IPS-18a (cell line): ENCODE measurements at regions not wholly inside any gene's neighbourhood (a gene's known extent, or its start where the extent isn't known, plus 50 kb on each side); places are given as distances from the start of the nearest gene placed in this dataset.
"Not testable (repeated sequence)": the region's sequence is repeated elsewhere in the genome, so short reads cannot be mapped to it uniquely, and the experiment has no call there.

Experiments used
- H3K27ac ChIP-seq: one replicate; pipeline ENCODE4 v1.5.1; 2013; ENCODE audit warnings: low read length
- H3K27me3 ChIP-seq: one replicate; pipeline ENCODE4 v1.6.1; 2013; ENCODE audit warnings: mild to moderate bottlenecking, low read length; ENCODE audit not compliant: control insufficient read depth, insufficient read depth
- H3K36me3 ChIP-seq: one replicate; pipeline ENCODE4 v1.6.1; 2013; ENCODE audit warnings: low read depth, low read length; ENCODE audit not compliant: control insufficient read depth
- H3K4me1 ChIP-seq: one replicate; pipeline ENCODE4 v1.6.1; 2013; ENCODE audit warnings: low read depth, low read length; ENCODE audit not compliant: control insufficient read depth
- H3K4me3 ChIP-seq: one replicate; pipeline ENCODE4 v1.5.1; 2013; ENCODE audit warnings: low read length
- H3K9ac ChIP-seq: one replicate; pipeline ENCODE4 v1.6.1; 2013; ENCODE audit warnings: mild to moderate bottlenecking, low read length, moderate library complexity
- H3K9me3 ChIP-seq: one replicate; pipeline ENCODE4 v1.6.1; 2013; ENCODE audit warnings: low read depth, low read length; ENCODE audit not compliant: control insufficient read depth

GRCh38 chr5:27129926-27130325 is 91.5 kb upstream of the CDH9 start:
- H3K27me3 ChIP-seq, result no peaks in the 10 kb centered on the region
- no peaks in the 10 kb centered on the region for H3K9me3 ChIP-seq
- H3K27ac ChIP-seq, result no peak overlapping the region
- H3K9ac ChIP-seq, result no peak overlapping the region
- no peaks in the 10 kb centered on the region for H3K36me3 ChIP-seq
- no peaks in the 10 kb centered on the region for H3K4me1 ChIP-seq
- no peak overlapping the region for H3K4me3 ChIP-seq

GRCh38 chr5:27125856-27126255 is 87.5 kb upstream of the CDH9 start:
- Histone ChIP-seq H3K27me3 (no peaks in the 10 kb centered on the region), H3K9me3 (no peaks in the 10 kb centered on the region), H3K4me1 (no peaks in the 10 kb centered on the region), H3K4me3 (no peak overlapping the region), H3K9ac (no peak overlapping the region), H3K36me3 (no peaks in the 10 kb centered on the region), H3K27ac (no peak overlapping the region)

GRCh38 chr5:27124590-27124989 is 86.2 kb upstream of the CDH9 start:
- no peaks in the 10 kb centered on the region for H3K4me1 ChIP-seq

GRCh38 chr5:27119736-27120321 is 81.4 kb upstream of the CDH9 start:
- not testable (repeated sequence) for H3K27ac ChIP-seq, H3K36me3 ChIP-seq, H3K4me3 ChIP-seq, H3K4me1 ChIP-seq, H3K27me3 ChIP-seq, H3K9ac ChIP-seq, H3K9me3 ChIP-seq

More at GRCh38 chr5:27124590-27124989, 86.2 kb upstream of the CDH9 start:
- no peak overlapping the region for H3K4me3 ChIP-seq
- no peak overlapping the region for H3K9ac ChIP-seq
- H3K9me3 ChIP-seq, result no peaks in the 10 kb centered on the region
- H3K27ac ChIP-seq, result no peak overlapping the region
- no peaks in the 10 kb centered on the region for H3K27me3 ChIP-seq
- no peaks in the 10 kb centered on the region for H3K36me3 ChIP-seq

GRCh38 chr5:27103486-27103885 is 65.1 kb upstream of the CDH9 start:
- Histone ChIP-seq H3K9ac (no peak overlapping the region), H3K4me3 (no peak overlapping the region), H3K9me3 (no peaks in the 10 kb centered on the region), H3K27ac (no peak overlapping the region), H3K36me3 (no peaks in the 10 kb centered on the region), H3K27me3 (no peaks in the 10 kb centered on the region), H3K4me1 (no peaks in the 10 kb centered on the region)

GRCh38 chr5:27095761-27096160 is 57.4 kb upstream of the CDH9 start:
- H3K4me3 ChIP-seq, H3K27ac ChIP-seq, H3K27me3 ChIP-seq: not testable (repeated sequence)

GRCh38 chr5:27093279-27093678 is 54.9 kb upstream of the CDH9 start:
- no peak overlapping the region for H3K4me3 ChIP-seq

More at GRCh38 chr5:27095761-27096160, 57.4 kb upstream of the CDH9 start:
- not testable (repeated sequence) for H3K9me3 ChIP-seq, H3K36me3 ChIP-seq, H3K9ac ChIP-seq, H3K4me1 ChIP-seq

GRCh38 chr5:27091858-27092257 is 53.5 kb upstream of the CDH9 start:
- Histone ChIP-seq H3K27me3 (no peaks in the 10 kb centered on the region), H3K36me3 (no peaks in the 10 kb centered on the region), H3K4me3 (no peak overlapping the region), H3K9me3 (no peaks in the 10 kb centered on the region), H3K27ac (no peak overlapping the region), H3K4me1 (no peaks in the 10 kb centered on the region), H3K9ac (no peak overlapping the region)

More at GRCh38 chr5:27093279-27093678, 54.9 kb upstream of the CDH9 start:
- Histone ChIP-seq H3K36me3 (no peaks in the 10 kb centered on the region), H3K4me1 (no peaks in the 10 kb centered on the region), H3K27me3 (no peaks in the 10 kb centered on the region), H3K9me3 (no peaks in the 10 kb centered on the region), H3K9ac (no peak overlapping the region), H3K27ac (no peak overlapping the region)

GRCh38 chr5:27088822-27089221 is 50.4 kb upstream of the CDH9 start:
- H3K4me1 ChIP-seq, result peaks cover 13% of the 10 kb centered on the region
- not testable (repeated sequence) for H3K27ac ChIP-seq, H3K9me3 ChIP-seq, H3K36me3 ChIP-seq, H3K27me3 ChIP-seq, H3K9ac ChIP-seq, H3K4me3 ChIP-seq
